ENCODE measurements at regions not wholly inside any gene's neighbourhood (a gene's known extent, or its start where the extent isn't known, plus 50 kb on each side); places are given as distances from the start of the nearest gene placed in this dataset.
"Not testable (repeated sequence)": the region's sequence is repeated elsewhere in the genome, so short reads cannot be mapped to it uniquely, and the experiment has no call there.

DNA sequence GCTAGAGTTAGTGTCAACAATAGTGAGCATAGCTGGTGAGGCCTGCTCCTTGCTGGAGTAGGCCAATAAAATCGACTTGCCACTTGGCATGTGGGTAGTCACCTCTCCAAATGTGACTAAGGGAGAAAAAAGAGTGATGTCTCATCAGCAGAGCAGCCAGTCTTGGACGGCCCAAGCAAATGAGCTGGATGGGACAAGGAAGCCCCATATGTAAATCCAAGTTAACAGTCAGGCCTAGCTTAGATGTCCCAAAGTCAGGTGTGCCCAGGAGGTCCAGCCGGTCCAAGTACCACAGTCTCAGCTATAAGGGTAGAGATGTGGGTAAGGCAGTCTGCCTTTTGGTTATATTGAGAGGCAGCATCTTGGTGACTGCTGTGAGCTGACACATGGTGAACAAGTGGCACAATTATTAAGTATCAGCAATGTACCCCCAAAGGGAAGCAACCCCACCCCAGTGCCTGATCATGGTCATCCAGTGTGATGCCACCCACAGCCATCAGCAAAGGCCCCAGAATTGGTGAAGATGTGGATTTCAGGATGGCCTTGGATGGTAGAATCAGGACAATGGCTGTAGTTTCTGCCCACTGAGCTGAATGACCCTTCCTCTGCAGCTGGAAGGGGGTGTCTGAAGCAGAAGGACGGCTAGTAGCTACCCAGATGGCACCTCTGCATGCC is 83.4 kb downstream of the TNFRSF13B start:
- no peak for DNase-seq (ENCODE audit: low spot score)

DNA sequence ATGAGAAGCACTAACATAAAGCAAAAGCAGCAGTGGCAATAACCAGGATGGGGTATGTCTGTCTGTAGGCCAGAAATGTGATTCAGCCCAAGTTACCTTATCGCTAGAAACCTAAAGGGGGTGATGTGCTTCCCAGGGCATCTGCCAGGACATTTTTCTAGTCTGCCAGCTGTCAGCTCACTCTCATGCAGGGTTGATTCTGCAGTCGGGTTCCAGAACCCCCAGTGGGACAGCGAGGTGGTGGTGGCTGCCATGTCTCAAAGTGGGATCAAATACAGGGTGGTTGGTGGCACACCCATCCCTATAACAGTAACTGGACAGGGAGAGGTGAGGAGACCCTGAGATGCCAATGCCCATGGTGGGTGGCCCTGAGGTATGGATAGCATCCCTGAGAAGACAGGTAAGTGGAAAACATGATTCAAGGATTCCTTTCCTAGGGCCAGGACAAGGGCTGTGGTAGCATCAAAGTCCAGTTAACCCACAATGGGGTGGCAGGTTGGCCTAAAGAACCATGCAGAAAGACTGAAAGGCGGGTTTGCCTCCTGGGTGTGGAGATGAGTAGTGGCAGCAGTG is 84.3 kb downstream of the TNFRSF13B start:
- no peak for DNase-seq (ENCODE audit: low spot score)

DNA sequence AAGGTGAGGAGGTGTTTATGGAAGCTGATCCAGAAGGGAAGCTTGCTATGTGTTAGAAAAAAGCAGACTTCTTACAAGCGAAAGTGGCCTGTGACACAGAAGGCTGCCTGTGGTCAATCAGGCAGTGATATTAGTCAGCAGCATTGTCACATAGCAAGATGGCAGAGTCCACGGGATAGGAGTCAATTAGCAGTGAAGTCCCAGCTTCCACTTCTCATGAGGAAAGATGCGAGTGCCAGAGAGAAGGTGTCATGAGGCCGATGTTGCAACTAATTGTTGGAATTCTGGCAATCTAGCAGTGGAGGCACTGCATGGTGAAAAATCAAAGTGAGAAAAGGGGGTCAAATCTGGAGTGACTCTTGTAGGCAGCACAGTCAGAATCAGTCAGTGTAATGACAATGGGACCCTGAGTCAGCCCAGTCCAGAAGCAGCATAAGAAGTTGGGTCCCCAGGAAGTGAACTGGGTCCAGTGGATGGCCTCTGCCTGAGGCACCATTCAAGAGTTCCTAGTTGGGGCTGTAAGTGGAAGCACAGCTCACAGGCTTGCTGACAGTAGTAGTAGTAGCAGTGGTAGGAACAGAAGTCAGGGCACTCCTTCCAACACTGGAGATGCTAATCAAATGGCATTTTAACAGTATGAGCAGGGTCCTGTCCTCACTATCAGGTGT is 85.1 kb downstream of the TNFRSF13B start:
- DNase-seq (ENCODE audit: low spot score), result no peak

DNA sequence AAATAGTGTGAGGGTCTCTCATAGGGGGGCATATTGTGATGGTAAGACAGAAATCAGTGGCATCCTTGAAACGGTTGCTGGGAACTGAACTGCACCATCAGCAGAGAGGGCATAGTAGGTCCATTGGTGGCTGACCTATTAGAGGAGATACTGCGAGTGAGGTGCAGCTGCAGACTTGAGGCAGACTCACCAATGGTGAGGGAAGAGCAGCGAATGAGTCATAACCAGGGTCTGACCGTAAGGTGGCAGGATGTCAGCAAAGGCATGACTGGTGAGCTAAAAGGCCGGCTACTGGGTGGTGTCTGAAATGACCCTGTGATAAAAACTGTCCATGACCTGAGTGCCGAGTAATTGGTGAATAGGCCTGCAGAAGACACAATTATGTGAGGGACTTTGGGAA is 86.7 kb downstream of the TNFRSF13B start:
- DNase-seq (ENCODE audit: low spot score), result not testable (repeated sequence)

- DNase-seq (ENCODE audit: low spot score), result not testable (repeated sequence)
Observed at GRCh38 chr17:16882926-16883265, 89.0 kb downstream of the TNFRSF13B start.

GRCh38 chr17:16882243-16882925 is 89.5 kb downstream of the TNFRSF13B start:
- no peak for DNase-seq (ENCODE audit: low spot score)

DNA sequence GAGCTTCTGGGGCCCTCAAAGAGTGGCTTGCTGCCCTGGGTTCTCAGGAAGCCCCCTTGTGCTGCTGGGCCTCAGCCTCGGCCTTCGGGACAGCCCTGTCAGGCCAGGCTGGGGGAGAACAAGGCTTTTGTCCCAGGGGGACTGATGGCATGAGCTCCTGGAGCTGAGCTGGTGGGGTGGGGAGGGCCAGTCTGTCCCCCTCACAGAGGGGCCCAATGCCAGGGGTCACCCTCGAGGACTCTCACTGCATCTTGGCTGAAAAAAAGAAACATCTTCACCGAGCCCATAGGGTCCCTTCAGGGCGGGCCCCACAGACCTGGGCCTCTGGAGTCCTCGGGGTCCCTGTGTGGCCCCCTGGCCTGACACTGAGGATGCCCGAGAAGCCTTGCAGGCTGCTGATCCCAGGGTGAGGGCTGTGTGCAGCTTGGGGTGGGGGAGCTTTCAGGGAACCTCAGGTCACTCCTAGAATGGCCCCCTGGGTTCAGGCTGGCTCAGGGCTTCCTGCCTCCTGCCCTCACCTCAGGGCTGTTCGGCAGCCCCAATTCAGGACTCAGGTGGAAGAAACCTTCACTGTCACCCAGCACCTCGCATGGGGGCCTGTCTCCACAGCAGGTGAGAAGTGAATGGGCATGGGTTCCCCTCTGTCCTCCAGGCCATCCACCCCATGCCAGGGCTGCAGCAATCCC is 90.5 kb downstream of the TNFRSF13B start:
- no peak for DNase-seq (ENCODE audit: low spot score)

DNA sequence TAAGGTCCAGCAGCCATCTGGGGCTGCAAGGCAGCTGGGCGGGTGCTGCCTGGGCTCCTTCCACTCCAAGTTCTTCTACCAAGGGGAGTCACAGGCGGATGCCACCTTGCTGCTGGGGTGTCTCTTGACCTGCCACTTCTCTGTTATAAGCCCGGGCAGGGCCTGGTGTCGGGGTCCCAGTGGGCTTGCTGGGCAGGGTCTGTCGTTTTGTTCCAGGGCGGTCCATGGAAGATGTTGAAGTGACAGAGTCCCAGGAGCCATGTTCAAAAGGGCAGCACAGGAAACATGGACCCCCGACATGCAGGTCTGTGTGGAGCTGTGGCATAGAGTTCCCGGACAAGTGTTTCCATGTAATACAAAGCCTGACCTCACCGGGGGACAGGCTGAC is 91.1 kb downstream of the TNFRSF13B start:
- DNase-seq (ENCODE audit: low spot score), result no peak

GRCh38 chr17:16880121-16880842 is 91.6 kb downstream of the TNFRSF13B start:
- DNase-seq (ENCODE audit: low spot score), result no peak

DNA sequence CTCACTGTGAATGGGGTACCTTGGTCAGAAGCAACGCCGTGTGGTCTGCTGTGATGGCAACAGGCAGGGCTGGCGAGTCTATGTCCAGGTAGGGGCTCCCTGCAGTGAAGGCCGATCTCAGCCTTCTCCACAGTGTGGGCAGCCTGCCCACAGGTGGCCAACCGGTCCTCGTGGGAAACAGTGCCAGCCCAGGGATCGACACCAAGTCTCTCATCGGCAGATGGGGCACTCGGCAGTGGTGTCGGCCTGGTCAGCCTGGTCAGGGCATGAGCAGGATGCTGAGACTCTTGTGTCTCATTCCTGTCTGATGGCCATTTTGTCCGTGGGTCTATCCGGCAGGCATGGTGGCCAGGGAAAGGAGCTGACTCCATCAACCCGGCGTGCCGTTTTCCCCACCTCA is 92.2 kb downstream of the TNFRSF13B start:
- no peak for DNase-seq (ENCODE audit: low spot score)

- DNase-seq (ENCODE audit: low spot score), result no peak
Observed at GRCh38 chr17:16878606-16879005, 93.3 kb downstream of the TNFRSF13B start.

- DNase-seq (ENCODE audit: low spot score), result no peak
Observed at GRCh38 chr17:16878084-16878483, 93.8 kb downstream of the TNFRSF13B start.

- peak; percentile 33 for DNase-seq (ENCODE audit: low spot score)
Observed at GRCh38 chr17:16877099-16877498, 94.8 kb downstream of the TNFRSF13B start.

DNA sequence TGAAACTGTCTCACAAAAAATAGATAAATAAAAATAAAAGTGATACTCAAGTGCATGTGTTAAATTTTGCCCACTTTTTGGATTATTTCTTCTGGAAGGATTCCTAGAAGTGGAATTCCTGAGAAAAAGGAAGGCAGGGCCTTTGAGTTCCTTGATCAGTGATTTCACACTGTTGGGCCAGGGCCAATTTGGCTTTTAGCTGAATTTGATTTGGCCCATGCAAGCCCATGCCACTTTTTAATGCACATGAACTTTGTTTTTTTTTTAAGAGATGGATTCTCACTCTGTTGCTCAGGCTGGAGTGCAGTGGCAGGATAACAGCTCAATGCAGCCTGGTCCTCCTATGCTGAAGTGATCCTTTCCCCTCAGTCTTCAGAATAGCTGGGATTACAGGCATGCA is 96.3 kb downstream of the TNFRSF13B start:
- DNase-seq (ENCODE audit: low spot score), result no peak

- not testable (repeated sequence) for DNase-seq (ENCODE audit: low spot score)
Observed at GRCh38 chr17:16874216-16874615, 97.7 kb downstream of the TNFRSF13B start.

DNA sequence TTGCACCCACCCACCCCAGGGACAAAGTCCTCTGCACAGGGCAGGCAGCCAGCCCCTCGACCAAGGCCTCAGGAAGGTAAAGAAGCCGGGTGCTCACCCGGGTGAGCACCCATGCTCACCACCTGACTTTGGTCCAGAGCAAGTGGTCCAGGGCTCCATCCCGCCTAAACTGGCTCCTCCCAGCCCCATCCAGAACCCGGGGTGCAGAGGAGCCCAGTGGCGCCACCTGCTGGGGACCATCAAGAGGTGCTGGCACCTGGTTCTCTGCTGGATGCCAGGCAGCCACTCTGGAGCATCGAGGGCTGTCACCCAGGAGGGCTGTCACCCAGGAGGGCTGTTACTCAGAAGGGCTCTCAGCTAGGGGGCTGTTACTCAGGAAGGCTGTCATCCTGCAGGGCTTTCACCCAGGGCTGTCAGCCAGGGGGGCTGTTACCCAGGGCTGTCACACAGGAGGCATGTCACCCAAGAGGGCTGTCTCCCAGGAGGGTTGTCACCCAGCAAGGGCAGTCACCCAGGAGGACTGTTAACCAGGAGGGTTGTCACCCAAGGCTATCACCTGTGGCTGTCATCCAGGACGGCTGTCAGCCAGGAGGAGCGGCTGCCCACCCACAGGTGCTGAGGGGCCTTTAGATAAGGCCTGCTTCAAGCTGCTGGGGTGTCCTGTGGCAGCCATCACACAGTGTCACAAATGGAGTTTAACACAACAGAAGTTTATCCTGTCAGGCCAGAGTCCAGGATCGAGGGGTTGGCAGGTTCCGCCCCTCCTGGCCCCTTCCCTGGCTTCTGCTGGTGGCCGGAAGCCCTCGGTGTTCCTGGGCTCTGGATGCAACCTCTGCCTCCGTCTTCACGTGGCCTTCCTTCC is 98.5 kb downstream of the TNFRSF13B start:
- DNase-seq (ENCODE audit: low spot score), result peak; percentile 44

- DNase-seq (ENCODE audit: low spot score), result no peak
Observed at GRCh38 chr17:16872351-16873173, 99.4 kb downstream of the TNFRSF13B start.

DNA sequence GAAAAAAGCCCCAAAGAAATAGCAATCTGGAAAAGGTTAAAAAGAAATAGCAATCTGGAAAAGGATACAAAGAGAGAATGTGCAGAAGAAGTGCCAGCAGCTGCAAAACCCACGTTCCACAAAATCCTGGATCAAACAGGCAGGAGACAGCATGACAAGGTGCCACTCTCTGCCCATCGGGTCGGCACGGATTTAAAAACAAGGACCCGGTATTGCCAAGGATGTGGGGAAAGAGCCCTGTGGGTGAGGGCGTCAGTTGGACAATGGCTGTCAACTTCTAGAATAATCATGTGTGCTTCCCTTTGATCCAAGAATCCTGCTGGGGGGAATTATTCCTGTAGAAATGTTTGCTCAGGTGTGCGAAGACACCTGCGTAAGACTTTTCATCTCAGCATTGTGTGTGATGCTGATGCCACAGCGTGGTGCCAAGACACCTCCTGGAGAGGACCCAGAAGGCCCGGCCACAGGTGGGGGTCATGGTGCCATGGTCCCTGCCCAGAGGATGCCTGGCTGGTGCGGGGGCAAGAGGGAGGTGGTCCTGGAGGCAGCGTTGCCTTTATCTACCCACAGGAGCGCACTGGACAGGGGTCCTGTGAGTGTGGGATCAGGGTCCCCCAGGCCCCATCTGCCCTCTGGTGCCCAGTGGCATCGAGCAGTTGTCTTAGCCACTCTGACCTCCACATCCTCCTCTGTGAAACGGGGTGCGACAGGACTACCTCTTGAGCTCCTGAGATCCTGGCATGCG is 100.3 kb downstream of the TNFRSF13B start:
- DNase-seq (ENCODE audit: low spot score), result not testable (repeated sequence)
